ENCODE measurements at regions not wholly inside any gene's neighbourhood (a gene's known extent, or its start where the extent isn't known, plus 50 kb on each side); places are given as distances from the start of the nearest gene placed in this dataset.

GRCh38 chr21:24171736-24172135, 1435.5 kb downstream of the MRPL39 start:
- in situ Hi-C loops (cut with HindIII; ENCODE audit: low pct_unique_long_range_greater_than_20kb, low sequenced_read_pairs): no loop called here
- DNase-seq (ENCODE audit: low read depth): no peak

GRCh38 chr21:24163539-24163938, 1443.7 kb downstream of the MRPL39 start:
- DNase-seq (ENCODE audit: low read depth): no peak

GRCh38 chr21:24160528-24160927, 1446.8 kb downstream of the MRPL39 start:
- no peak for DNase-seq (ENCODE audit: low read depth)
- in situ Hi-C loops (cut with HindIII; ENCODE audit: low pct_unique_long_range_greater_than_20kb, low sequenced_read_pairs): no loop called here

More at GRCh38 chr21:24163539-24163938, 1443.7 kb downstream of the MRPL39 start:
- in situ Hi-C loops (cut with HindIII; ENCODE audit: low pct_unique_long_range_greater_than_20kb, low sequenced_read_pairs): no loop called here

- no peak for DNase-seq (ENCODE audit: low read depth)
- in situ Hi-C loops (cut with HindIII; ENCODE audit: low pct_unique_long_range_greater_than_20kb, low sequenced_read_pairs): no loop called here
These were observed 1454.1 kb downstream of the MRPL39 start for GRCh38 chr21:24153137-24153536.

GRCh38 chr21:24150753-24151152, 1456.5 kb downstream of the MRPL39 start:
- no peak for DNase-seq (ENCODE audit: low read depth)
- in situ Hi-C loops (cut with HindIII; ENCODE audit: low pct_unique_long_range_greater_than_20kb, low sequenced_read_pairs): no loop called here

- in situ Hi-C loops (cut with HindIII; ENCODE audit: low pct_unique_long_range_greater_than_20kb, low sequenced_read_pairs): no loop called here
- no peak for DNase-seq (ENCODE audit: low read depth)
These were observed 1458.8 kb downstream of the MRPL39 start for GRCh38 chr21:24148461-24148860.

GRCh38 chr21:24147674-24148073, 1459.6 kb downstream of the MRPL39 start:
- DNase-seq (ENCODE audit: low read depth): no peak
- in situ Hi-C loops (cut with HindIII; ENCODE audit: low pct_unique_long_range_greater_than_20kb, low sequenced_read_pairs): no loop called here

GRCh38 chr21:24131056-24131455, 1476.2 kb downstream of the MRPL39 start:
- in situ Hi-C loops (cut with HindIII; ENCODE audit: low pct_unique_long_range_greater_than_20kb, low sequenced_read_pairs): no loop called here
- no peak for DNase-seq (ENCODE audit: low read depth)

- in situ Hi-C loops (cut with HindIII; ENCODE audit: low pct_unique_long_range_greater_than_20kb, low sequenced_read_pairs): no loop called here
- DNase-seq (ENCODE audit: low read depth): no peak
These were observed 1479.6 kb downstream of the MRPL39 start for GRCh38 chr21:24127651-24128050.

GRCh38 chr21:24123785-24124184, 1483.5 kb downstream of the MRPL39 start:
- in situ Hi-C loops (cut with HindIII; ENCODE audit: low pct_unique_long_range_greater_than_20kb, low sequenced_read_pairs): no loop called here
- DNase-seq (ENCODE audit: low read depth): no peak

GRCh38 chr21:24118738-24119459, 1488.4 kb downstream of the MRPL39 start:
- in situ Hi-C loops (cut with HindIII; ENCODE audit: low pct_unique_long_range_greater_than_20kb, low sequenced_read_pairs): no loop called here
- DNase-seq (ENCODE audit: low read depth): no peak

GRCh38 chr21:24115141-24115540, 1492.1 kb downstream of the MRPL39 start:
- in situ Hi-C loops (cut with HindIII; ENCODE audit: low pct_unique_long_range_greater_than_20kb, low sequenced_read_pairs): no loop called here
- no peak for DNase-seq (ENCODE audit: low read depth)

GRCh38 chr21:24112020-24112419, 1495.3 kb downstream of the MRPL39 start:
- DNase-seq (ENCODE audit: low read depth): no peak
- in situ Hi-C loops (cut with HindIII; ENCODE audit: low pct_unique_long_range_greater_than_20kb, low sequenced_read_pairs): no loop called here

- in situ Hi-C loops (cut with HindIII; ENCODE audit: low pct_unique_long_range_greater_than_20kb, low sequenced_read_pairs): no loop called here
- no peak for DNase-seq (ENCODE audit: low read depth)
These were observed 1496.4 kb downstream of the MRPL39 start for GRCh38 chr21:24110846-24111245.

GRCh38 chr21:24097181-24097580, 1510.1 kb downstream of the MRPL39 start:
- no peak for DNase-seq (ENCODE audit: low read depth)
- in situ Hi-C loops (cut with HindIII; ENCODE audit: low pct_unique_long_range_greater_than_20kb, low sequenced_read_pairs): no loop called here

- DNase-seq (ENCODE audit: low read depth): no peak
- in situ Hi-C loops (cut with HindIII; ENCODE audit: low pct_unique_long_range_greater_than_20kb, low sequenced_read_pairs): no loop called here
These were observed 1510.6 kb downstream of the MRPL39 start for GRCh38 chr21:24096651-24097050.

- DNase-seq (ENCODE audit: low read depth): no peak
- in situ Hi-C loops (cut with HindIII; ENCODE audit: low pct_unique_long_range_greater_than_20kb, low sequenced_read_pairs): no loop called here
These were observed 1514.2 kb downstream of the MRPL39 start for GRCh38 chr21:24093032-24093431.

- in situ Hi-C loops (cut with HindIII; ENCODE audit: low pct_unique_long_range_greater_than_20kb, low sequenced_read_pairs): no loop called here
- DNase-seq (ENCODE audit: low read depth): no peak
These were observed 1531.1 kb downstream of the MRPL39 start for GRCh38 chr21:24076179-24076578.

- no peak for DNase-seq (ENCODE audit: low read depth)
- in situ Hi-C loops (cut with HindIII; ENCODE audit: low pct_unique_long_range_greater_than_20kb, low sequenced_read_pairs): no loop called here
These were observed 1551.6 kb downstream of the MRPL39 start for GRCh38 chr21:24055696-24056095.

- in situ Hi-C loops (cut with HindIII; ENCODE audit: low pct_unique_long_range_greater_than_20kb, low sequenced_read_pairs): no loop called here
- DNase-seq (ENCODE audit: low read depth): no peak
These were observed 1557.0 kb downstream of the MRPL39 start for GRCh38 chr21:24050231-24050630.
